ENCODE measurements at regions not wholly inside any gene's neighbourhood (a gene's known extent, or its start where the extent isn't known, plus 50 kb on each side); places are given as distances from the start of the nearest gene placed in this dataset.

DNA sequence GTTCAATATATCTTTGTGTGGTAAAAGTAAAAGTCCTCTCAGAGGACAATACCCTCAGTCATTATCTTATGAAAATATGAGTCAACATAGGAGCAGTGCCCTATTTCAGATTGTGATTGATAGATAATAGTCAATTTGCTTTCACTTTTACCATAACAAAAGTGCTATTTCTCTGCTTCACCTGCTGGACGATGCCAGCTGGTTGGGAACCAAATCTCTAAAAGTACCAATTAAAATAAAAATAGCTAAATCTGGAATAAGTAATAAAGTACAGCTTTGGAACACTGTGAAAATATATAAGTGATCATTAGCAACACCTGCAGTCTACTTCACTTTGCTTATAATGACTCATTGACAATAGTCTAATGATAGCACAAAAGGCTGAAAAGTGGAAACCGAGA lies 390.3 kb upstream of the AGTR1 start:
- DNase-seq, result no peak
- no peaks in the 10 kb centered on the region for H3K27me3 ChIP-seq (ENCODE audit: control insufficient read depth, insufficient read depth, low read length)
- H3K4me3 ChIP-seq (ENCODE audit: insufficient read depth, low read depth, low read length), result no peak overlapping the region
- no peaks in the 10 kb centered on the region for H3K36me3 ChIP-seq (replicated peaks; ENCODE audit: control insufficient read depth, insufficient read depth, low read length)

DNA sequence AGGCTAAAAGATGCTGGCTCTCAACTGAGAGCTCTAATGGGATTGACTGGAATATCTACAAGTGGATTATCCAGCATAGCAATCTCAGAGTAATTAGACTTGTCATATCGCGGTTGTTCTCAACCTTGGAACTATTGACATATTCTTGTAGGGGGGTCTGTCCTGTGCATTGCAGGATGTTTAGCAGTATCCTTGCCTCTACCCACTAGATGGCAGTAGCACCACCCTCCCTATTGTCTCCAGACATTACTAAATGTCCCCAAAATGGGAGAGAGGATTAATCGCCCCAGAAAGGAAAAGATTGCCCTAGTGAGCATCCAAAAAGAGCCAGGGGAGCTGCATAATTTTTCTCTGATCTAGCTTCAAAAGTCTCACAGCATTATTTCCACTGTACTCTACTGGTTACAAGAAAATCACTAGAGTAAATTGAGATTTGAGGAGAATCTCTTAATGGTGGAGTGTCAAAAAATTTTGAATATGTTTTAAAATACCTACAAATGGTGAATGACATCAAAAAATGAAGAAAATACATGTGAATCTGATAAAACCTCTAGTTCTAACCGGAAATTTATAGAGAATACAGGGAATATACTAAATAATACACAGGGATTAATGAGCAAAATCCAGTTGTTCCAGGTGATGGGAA lies 388.2 kb upstream of the AGTR1 start:
- Histone ChIP-seq H3K4me3 (ENCODE audit: insufficient read depth, low read depth, low read length) (no peak overlapping the region), H3K36me3 (replicated peaks; ENCODE audit: control insufficient read depth, insufficient read depth, low read length) (no peaks in the 10 kb centered on the region), H3K27me3 (ENCODE audit: control insufficient read depth, insufficient read depth, low read length) (no peaks in the 10 kb centered on the region)
- DNase-seq, result peak; percentile 15

DNA sequence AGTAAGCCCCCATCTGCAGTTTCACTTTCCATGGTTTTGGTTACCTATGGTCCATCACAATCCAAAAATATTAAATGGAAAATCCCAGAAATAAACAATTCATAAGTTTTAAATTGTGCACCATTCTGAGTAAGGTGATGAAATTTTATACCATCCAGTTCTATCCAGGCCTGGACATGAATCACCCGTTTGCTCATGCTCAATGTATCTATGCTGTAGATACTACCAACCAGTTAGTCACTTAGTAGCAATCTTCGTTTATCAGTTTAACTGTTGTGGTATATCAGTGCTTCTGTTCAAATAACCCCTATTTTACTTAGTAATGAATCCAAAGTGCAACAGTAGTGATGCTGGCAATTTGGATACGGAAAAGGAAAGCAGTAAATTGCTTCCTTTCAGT lies 381.9 kb upstream of the AGTR1 start:
- Histone ChIP-seq H3K36me3 (replicated peaks; ENCODE audit: control insufficient read depth, insufficient read depth, low read length) (no peaks in the 10 kb centered on the region), H3K27me3 (ENCODE audit: control insufficient read depth, insufficient read depth, low read length) (no peaks in the 10 kb centered on the region), H3K4me3 (ENCODE audit: insufficient read depth, low read depth, low read length) (no peak overlapping the region)
- DNase-seq, result no peak

DNA sequence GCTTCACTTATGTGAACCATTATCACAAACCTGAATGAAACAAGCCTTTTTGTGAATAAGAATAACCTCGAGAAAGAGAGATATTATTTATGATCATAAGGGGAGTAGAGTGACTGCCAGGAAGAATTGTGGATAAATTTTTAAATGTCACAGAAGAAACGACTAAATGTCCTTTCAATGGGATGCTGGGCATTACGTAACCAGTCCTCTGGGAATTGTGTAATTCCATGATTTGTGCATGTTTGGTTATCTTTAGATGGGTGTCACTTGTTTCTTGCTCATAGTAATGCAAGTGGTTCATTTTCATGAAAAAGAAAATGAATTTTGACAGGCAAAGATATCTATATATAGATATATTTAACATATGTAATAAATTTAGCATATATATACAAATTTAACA lies 379.5 kb upstream of the AGTR1 start:
- H3K4me3 ChIP-seq (ENCODE audit: insufficient read depth, low read depth, low read length), result no peak overlapping the region
- H3K27me3 ChIP-seq (ENCODE audit: control insufficient read depth, insufficient read depth, low read length), result no peaks in the 10 kb centered on the region
- DNase-seq, result no peak
- no peaks in the 10 kb centered on the region for H3K36me3 ChIP-seq (replicated peaks; ENCODE audit: control insufficient read depth, insufficient read depth, low read length)

DNA sequence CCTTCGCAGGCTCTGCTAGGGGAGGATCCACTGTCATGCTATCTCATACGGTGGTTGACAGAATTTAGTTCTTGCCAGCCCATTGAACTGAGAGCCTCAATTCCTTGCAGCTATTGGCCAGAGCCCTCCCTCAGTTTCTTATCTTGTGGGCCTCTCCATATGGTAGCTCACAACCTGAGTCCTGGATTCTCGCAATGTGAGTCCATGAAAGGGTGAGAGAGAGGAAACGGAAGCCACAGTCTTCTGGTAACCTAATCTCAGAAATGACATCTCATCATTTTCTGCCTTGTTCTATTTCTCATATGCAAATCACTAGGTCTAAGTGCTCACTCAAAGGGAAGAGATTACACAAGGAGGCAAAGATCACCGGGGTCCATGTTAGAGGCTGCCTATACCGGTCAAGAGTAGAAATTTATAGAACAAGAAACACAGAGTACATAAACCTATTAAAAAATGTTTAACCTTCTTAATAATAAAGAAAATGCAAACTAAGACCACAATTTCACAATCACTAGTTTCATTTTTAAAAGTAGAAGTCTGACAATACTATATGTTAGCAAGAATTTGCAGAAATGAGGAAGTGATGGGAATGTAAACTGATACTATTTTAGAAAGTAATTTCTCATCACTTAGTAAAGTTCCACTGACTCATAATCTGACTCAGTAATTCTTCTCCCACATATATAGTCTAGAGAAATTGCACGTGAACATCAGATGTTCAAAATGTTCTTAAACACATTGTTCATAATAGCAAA lies 378.4 kb upstream of the AGTR1 start:
- no peak overlapping the region for H3K4me3 ChIP-seq (ENCODE audit: insufficient read depth, low read depth, low read length)
- DNase-seq, result no peak

DNA sequence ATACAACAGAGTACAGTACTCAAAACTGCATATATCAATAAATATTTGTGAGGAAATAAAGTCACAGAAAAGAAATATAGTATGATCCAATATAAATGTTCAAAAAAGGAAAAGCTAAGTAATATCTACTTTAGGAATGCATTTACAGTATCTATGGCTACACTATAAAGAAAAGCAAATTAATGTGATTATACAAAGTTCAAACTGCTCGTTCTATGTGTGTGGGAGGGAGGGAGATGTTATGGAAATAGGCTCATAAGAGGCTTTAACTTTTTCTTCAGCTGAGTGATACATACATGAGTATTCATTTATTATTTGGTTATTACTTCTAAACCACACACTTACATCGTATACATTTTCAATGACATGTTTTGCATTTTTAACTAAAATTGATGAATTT lies 377.7 kb upstream of the AGTR1 start:
- Histone ChIP-seq H3K4me3 (ENCODE audit: insufficient read depth, low read depth, low read length) (no peak overlapping the region), H3K36me3 (replicated peaks; ENCODE audit: control insufficient read depth, insufficient read depth, low read length) (no peaks in the 10 kb centered on the region), H3K27me3 (ENCODE audit: control insufficient read depth, insufficient read depth, low read length) (no peaks in the 10 kb centered on the region)
- DNase-seq, result no peak

More for the DNA sequence above, 378.4 kb upstream of the AGTR1 start:
- Histone ChIP-seq H3K27me3 (ENCODE audit: control insufficient read depth, insufficient read depth, low read length) (no peaks in the 10 kb centered on the region), H3K36me3 (replicated peaks; ENCODE audit: control insufficient read depth, insufficient read depth, low read length) (no peaks in the 10 kb centered on the region)

DNA sequence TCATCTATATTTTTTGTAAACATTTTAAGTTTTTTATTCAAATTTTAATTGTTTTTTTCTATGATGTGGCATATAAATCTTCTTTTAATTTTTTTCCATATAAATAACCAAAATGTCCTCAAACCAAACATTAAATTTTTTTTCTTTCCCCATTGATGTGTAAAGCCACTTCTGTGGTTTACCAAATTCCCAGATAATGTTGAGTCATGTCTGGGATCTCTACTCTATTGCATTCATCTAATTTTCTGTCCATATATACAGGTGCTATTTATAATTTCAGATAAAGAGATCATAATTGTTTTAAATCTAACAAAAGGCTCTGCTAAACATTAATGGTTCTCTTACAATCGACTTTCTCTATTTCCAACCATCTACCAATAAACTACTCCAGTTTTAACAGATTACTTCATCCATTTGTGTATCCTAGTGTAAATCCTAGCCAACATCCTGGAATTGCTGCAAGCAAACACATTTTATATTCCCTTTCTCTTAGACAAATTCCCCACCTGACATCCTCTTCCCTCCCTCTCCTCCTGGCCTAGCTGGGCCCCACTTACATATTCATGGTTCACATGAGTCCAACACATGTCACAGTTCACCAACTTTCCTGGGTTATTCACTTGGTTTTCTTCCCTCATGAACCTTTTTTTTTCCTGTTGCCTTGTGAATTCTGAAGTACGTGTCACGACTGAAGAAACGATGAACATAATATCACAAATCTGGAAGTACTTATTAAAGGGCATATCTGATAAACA lies 368.0 kb upstream of the AGTR1 start:
- Histone ChIP-seq H3K36me3 (replicated peaks; ENCODE audit: control insufficient read depth, insufficient read depth, low read length) (no peaks in the 10 kb centered on the region), H3K4me3 (ENCODE audit: insufficient read depth, low read depth, low read length) (no peak overlapping the region), H3K27me3 (ENCODE audit: control insufficient read depth, insufficient read depth, low read length) (no peaks in the 10 kb centered on the region)
- DNase-seq, result no peak

DNA sequence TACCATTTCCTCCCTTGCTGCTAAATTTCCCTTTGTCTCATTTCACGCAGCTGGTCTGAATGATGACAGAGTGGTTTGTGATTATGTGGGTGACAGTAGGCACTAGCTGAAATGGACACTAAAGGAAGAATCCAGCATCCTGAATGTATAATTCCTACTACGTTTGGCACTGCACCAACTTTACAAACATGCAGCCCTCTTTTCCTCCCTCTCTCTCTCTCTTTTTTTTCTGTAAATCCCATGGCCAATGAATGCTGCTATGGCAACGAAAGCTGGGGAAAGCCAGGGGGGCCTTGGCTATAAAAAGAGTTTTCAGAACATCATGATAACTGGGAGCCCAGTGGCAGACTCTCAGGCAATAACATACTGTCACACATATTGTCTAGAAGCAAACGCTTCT lies 367.2 kb upstream of the AGTR1 start:
- DNase-seq, result no peak
- Histone ChIP-seq H3K27me3 (ENCODE audit: control insufficient read depth, insufficient read depth, low read length) (no peaks in the 10 kb centered on the region), H3K36me3 (replicated peaks; ENCODE audit: control insufficient read depth, insufficient read depth, low read length) (no peaks in the 10 kb centered on the region), H3K4me3 (ENCODE audit: insufficient read depth, low read depth, low read length) (no peak overlapping the region)

DNA sequence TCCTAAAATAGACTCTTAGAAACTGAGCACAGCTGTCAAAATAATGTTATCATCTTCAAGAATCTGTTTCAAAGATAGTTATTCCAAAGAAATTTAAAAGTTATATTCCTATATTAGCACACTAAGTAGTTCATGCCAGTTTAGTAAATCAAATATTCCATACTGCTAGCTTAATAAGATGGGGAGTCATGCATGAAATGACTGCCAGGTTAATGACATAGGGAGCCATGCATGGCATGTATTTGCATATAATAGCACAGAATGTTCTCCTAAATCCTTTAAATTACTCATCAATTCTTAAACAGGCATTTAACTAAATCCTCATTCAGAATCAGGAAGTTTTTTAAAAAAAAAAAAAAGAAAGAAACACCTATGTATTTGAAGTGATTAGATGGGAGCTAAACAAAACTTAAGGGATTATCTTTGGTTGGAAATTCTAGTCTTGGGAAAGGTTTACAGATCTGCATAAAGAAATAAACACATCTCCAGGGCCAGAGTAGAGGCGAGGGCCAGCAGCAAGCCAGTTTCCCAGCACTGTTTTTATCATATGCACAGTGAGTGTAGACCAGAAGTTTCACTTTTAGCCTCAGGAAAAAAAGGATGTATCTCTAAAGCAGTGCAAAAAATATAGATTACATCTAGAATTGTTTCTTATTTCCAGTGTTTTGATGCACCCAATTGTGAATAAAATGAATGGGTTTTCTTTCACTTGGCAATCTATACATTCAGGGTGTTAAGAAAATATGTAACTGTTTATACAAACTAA lies 366.4 kb upstream of the AGTR1 start:
- Histone ChIP-seq H3K27me3 (ENCODE audit: control insufficient read depth, insufficient read depth, low read length) (no peaks in the 10 kb centered on the region), H3K4me3 (ENCODE audit: insufficient read depth, low read depth, low read length) (no peak overlapping the region), H3K36me3 (replicated peaks; ENCODE audit: control insufficient read depth, insufficient read depth, low read length) (no peaks in the 10 kb centered on the region)
- DNase-seq, result no peak

DNA sequence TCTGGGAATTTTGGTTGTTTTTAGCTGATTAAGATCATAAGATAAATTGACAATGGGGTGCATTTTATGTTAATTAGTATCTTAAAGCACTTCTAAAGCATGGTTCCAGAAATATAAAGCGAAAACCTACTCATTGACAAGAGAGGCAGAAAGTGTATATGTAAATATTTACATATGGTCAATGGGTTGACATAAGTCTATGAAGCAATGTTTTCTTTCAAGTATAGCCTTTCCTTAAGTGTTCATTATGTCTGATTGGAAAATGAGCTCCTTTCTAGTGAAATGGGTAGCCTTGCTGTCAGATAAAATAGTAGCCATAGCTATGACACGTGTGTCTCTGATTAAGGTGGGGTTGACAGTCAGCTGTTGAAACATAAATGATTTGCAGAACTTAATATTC lies 365.2 kb upstream of the AGTR1 start:
- Histone ChIP-seq H3K4me3 (ENCODE audit: insufficient read depth, low read depth, low read length) (no peak overlapping the region), H3K36me3 (replicated peaks; ENCODE audit: control insufficient read depth, insufficient read depth, low read length) (no peaks in the 10 kb centered on the region), H3K27me3 (ENCODE audit: control insufficient read depth, insufficient read depth, low read length) (no peaks in the 10 kb centered on the region)
- no peak for DNase-seq

DNA sequence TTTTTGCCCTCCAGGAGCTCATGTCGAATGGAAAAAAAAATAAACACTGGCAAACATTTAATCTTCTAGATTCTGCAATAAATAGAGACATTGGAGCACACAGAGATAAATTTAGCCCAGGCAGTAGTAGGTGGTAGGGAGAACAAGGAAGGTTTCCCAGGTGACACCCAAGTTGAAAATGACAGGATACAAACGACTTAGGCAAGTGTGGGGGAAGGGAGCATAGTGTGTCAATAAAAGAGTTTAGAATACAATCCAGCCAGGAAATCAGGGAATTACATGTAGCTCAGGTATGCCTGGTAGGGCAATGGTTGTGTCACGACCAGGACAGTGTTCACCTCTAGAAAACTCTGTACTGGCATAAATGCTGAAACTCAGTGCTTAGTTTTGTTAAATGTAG lies 364.6 kb upstream of the AGTR1 start:
- DNase-seq, result no peak
- Histone ChIP-seq H3K4me3 (ENCODE audit: insufficient read depth, low read depth, low read length) (no peak overlapping the region), H3K27me3 (ENCODE audit: control insufficient read depth, insufficient read depth, low read length) (no peaks in the 10 kb centered on the region), H3K36me3 (replicated peaks; ENCODE audit: control insufficient read depth, insufficient read depth, low read length) (no peaks in the 10 kb centered on the region)

DNA sequence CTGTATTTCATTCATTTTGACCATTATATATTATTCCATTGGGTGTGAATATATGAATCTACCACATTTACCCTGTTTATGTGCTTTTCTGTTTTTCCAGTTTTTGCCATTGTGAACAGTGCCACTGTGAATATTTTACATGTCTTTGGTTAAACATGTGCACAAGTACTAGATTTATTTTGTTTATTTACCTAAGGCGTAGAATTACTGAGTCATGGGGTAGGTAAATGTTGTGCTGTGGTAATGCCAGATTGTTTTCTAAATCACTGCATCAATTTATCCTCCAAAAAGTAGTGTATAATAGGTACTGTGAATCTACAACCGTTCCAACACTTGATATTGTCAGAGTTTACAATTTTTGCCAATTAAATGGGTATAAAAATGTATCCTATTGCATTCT lies 362.1 kb upstream of the AGTR1 start:
- no peak overlapping the region for H3K4me3 ChIP-seq (ENCODE audit: insufficient read depth, low read depth, low read length)
- no peaks in the 10 kb centered on the region for H3K27me3 ChIP-seq (ENCODE audit: control insufficient read depth, insufficient read depth, low read length)
- no peak for DNase-seq
- H3K36me3 ChIP-seq (replicated peaks; ENCODE audit: control insufficient read depth, insufficient read depth, low read length), result no peaks in the 10 kb centered on the region

DNA sequence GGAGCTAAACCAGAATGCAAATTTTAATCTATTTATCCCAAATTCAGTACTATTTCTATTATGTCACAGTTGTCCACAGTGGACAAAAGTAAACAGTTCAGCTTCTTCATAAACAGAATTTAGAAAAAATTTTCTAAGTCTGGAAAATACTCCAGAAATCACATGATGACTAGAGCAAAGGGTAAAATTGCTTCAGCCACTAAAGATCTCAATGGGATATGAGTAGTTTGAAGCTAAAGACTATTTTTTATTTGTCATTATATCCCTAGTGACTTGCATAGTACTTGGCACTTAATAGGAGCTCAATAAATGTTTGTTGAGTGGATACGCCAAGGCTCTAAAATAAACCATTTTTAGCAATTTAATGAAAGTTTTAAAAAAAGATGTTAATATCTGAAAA lies 354.3 kb upstream of the AGTR1 start:
- Histone ChIP-seq H3K36me3 (replicated peaks; ENCODE audit: control insufficient read depth, insufficient read depth, low read length) (no peaks in the 10 kb centered on the region), H3K27me3 (ENCODE audit: control insufficient read depth, insufficient read depth, low read length) (no peaks in the 10 kb centered on the region), H3K4me3 (ENCODE audit: insufficient read depth, low read depth, low read length) (no peak overlapping the region)
- DNase-seq, result no peak

DNA sequence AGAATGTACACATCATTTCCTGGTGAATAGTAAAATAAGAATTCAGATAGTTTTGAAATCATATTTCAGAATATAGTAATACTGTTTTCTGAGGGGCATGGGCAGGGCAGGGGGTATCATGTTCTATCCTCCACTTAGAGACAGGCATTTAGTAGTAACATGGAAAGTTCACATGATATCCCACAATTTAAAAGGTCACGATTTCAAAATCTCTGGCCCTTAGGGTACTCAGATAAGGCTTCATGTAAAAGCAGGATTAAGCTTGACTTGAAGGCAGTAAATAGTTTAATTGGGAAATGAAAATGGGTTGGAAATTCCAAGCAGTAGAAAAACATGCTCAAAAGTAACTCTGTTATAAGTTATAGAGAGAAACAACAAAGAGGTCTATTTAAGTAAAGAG lies 353.2 kb upstream of the AGTR1 start:
- H3K4me3 ChIP-seq (ENCODE audit: insufficient read depth, low read depth, low read length), result no peak overlapping the region
- no peak for DNase-seq

More for the DNA sequence above, 353.2 kb upstream of the AGTR1 start:
- H3K36me3 ChIP-seq (replicated peaks; ENCODE audit: control insufficient read depth, insufficient read depth, low read length), result no peaks in the 10 kb centered on the region
- H3K27me3 ChIP-seq (ENCODE audit: control insufficient read depth, insufficient read depth, low read length), result no peaks in the 10 kb centered on the region

Measured in H7 (cell line).